Kidney tubule cell (primary cell): ENCODE measurements at regions not wholly inside any gene's neighbourhood (a gene's known extent, or its start where the extent isn't known, plus 50 kb on each side); places are given as distances from the start of the nearest gene placed in this dataset.

Source experiments
- DNase-seq: peaks from one replicate; pipeline ENCODE4 v3.0.0-alpha.2; 2018; ENCODE audit warnings: low spot score

- DNase-seq, result no peak
These were observed 207.4 kb downstream of the DLL1 start for GRCh38 chr6:170083236-170084051.

GRCh38 chr6:170082531-170083187 lies 208.2 kb downstream of the DLL1 start:
- peak; percentile 39 for DNase-seq

DNA sequence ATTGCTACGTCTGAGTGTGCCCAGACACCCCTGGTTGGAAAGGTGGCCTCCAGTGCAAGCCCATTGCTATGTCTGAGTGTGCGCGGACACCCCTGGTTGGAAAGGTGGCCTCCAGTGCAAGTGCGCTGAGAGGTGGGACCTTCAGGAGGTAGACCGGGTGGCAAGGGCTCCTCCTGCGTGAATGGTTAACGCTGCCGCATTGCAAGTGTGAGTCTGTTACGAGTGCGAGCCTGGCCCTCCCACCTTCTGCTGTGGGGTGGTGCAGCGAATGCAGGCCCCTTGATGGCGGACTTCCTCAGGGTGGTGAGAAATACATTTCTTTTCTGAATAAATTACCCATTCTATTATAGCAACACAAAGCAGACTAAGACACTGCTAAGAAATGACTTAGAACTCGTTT lies 208.8 kb downstream of the DLL1 start:
- no peak for DNase-seq

DNA sequence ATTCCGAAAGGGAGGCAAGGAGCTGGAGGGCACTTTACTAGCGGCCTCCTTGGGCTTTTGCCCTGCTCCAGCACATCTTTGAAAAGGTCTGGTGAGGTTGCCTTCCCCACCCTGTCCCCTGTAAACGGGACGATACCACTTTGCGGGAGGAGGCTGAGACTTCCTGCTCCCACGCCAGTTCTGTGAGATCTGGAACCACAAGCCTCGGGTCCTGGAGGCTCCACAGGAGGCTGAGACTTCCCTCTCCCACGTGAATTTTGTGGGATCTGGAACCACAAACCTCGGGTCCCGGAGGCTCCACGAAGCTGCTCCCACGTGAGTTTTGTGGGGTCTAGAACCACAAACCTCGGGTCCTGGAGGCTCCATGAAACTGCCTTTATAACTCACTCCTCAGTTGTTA lies 209.3 kb downstream of the DLL1 start:
- DNase-seq, result no peak

DNA sequence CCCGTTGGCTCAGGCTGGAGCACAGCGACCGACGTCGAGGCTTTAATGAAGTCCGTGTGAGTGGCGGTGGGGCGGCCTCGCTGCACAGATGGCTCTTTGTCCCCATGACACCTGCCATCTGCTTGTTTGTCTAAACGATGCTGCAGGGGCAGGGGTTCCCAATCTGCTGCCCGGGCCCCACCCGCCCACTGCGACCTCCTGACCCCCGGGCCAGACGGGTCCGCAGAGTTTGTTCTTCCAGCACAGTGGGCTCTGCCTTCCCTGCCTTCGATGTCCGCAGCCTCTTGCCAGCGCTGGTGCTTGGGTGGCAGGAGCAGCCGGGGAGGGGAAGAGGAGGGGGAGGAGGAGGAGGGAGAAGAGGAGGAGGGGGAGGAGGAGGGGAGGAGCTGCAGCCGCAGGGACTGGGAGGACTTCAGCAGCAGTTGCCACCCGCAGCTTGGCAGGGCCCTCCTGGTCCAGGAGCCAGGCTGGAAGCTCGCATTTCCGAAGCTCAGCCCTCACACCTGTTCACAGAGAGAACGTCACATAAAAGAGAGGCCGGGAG lies 210.0 kb downstream of the DLL1 start:
- no peak for DNase-seq

- DNase-seq, result no peak
These were observed 210.6 kb downstream of the DLL1 start for GRCh38 chr6:170080169-170080827.

DNA sequence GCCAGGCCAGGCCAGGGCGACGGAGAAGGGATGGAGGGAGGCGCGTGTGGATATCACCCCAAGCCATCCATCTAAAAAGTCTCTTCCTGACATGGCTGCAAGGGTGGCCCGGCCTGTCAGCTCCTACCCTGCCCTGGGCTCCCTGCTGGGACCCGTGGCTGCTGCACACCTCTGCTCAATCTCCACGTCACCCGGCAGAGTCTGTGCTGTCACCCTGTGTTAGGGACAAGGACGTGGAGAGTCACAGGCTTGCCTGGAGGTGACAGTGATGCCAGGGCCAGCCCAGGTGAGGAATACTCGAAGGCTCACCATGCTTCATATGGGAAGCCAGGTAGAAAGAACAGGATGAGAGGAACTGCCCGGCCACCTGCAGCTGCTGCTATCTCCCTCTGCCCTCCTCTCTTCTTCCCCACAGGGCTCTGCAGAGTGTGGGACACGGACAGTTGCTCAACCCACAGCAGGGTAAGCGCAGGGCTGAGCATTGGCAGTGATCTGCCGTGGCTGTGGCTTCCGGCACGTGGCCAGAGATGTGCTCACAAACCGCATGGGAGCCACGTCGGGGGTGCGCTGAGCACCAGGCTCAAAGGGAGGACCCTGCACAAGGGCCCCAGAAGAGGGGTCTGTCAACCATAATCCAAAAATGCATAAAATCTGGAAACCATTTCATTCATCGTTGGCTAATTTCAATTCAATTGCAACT lies 214.3 kb downstream of the DLL1 start:
- DNase-seq, result no peak

- DNase-seq, result no peak
These were observed 215.1 kb downstream of the DLL1 start for GRCh38 chr6:170075659-170076223.

DNA sequence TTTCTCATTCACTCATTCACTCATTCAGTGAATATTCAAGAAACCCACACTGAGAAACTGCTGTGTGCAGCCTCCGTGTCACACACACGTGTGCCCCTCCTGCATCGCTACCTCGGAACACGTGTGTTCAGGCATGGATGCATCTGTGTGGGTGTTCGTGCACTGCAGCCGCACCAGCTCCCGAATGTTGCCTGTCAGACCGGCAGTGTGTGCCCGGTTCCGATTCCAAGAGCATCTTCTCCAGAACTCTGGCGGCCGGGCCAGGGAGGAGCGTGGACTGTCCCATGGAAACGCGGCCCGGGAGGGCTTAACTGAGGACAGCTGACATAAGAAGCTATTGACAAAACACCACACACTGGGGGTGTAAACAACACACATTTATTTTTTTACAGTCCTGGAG lies 216.0 kb downstream of the DLL1 start:
- DNase-seq, result no peak

DNA sequence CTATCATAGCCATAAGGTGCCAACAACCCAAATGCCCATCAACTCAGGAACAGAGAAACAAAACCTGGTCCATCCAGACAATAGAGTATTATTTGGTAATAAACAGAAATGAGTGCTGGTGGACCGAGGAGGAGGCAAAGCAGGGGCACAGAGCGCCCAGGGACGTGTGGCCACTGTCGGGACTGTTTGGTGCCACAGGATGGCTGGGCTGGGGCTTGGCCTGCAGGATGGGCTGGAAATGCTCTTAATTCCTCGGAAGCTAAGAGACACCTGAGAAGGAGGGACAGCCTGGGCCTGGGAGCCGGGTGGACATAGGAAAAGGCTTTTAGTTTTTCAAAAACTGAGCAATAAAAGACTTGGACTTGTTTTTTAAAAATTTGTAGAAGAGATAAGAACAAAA lies 216.4 kb downstream of the DLL1 start:
- no peak for DNase-seq

DNA sequence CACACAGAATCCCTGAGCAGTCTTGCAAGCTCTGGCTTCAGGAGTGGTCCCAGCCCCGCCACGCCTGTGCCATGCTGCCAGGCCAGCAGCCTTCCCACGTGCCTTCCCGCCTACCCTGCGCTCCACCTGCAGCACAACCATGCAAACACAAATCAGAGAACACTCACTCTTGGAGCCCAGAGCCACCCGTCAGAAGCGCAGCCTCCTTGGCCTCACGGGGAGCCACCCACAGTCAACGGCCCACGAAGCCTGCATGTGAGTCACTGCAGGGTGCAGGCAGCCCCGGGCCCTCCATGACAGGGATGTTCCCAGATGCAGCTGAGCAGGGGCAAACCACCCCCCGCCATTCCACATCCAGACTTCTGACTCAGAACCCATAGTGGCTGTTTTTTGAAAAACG lies 217.0 kb downstream of the DLL1 start:
- peak; percentile 9 for DNase-seq

- DNase-seq, result no peak
These were observed 218.6 kb downstream of the DLL1 start for GRCh38 chr6:170072246-170072645.

GRCh38 chr6:170069611-170070010 lies 221.3 kb downstream of the DLL1 start:
- no peak for DNase-seq

GRCh38 chr6:170068496-170068895 lies 222.4 kb downstream of the DLL1 start:
- DNase-seq, result no peak

DNA sequence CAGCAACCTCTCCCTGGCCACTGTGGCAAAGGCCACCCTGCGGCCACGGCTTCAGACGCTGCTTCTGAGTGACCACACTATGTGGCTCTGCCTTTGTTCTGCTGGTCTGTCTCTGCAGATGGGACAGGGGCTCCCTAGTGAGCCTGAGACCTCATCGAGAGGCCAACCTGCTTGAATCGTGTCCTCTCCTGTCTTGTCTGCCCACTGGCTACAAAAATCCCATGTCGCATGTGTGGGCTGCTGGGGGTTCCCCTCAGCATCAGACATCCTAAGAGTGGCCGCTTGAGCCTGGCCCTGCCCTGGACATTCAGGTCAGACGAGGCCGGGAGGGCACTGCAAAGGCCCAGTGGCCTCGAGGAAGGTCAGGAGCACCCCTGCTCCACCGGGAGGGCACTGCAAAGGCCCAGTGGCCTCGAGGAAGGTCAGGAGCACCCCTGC lies 222.9 kb downstream of the DLL1 start:
- DNase-seq, result no peak

DNA sequence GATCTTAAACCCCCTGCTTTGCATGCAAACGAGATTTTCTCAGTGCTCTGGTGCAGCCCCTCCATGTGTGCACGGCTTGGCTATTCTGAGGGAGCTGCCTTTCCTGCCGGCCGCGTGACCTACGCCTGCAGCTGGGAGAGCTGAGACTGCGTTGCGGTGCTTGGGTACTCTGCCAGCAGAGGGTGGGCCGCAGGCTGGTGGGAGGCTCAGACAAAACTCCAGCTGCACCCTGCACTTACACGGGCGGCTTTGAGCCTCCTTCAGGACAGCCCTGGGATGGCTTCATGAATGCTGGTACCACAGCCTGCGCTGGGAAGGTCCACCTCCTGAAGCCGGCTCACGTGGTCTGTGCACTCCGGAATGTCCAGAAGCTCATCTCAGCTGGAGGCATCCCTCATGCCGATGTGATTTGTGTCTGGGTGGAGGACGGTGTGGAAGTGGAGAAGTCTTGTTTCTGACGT lies 223.7 kb downstream of the DLL1 start:
- peak; percentile 35 for DNase-seq

- no peak for DNase-seq
These were observed 224.2 kb downstream of the DLL1 start for GRCh38 chr6:170066679-170067078.

GRCh38 chr6:170063851-170064602 lies 226.9 kb downstream of the DLL1 start:
- DNase-seq, result no peak

DNA sequence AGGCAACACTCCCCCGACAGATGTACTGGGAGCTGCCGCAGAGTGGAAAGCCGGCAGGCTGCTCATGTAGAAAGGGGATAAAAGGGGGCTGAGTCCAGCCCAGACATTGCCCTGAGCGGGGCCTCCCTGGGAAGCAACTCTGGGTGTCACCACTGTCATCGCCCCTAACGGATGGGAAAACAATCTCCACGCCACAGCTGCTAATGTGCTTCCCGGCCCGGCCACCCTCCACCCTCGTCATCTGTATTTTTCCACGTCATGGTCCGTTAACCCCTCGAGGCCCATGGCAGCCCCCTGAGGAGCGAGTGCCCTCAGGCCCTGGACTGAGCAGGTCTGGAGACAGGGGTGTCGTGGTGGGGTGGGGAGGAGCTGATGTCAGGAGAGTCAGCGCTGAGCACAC lies 227.4 kb downstream of the DLL1 start:
- DNase-seq, result no peak

- DNase-seq, result no peak
These were observed 228.0 kb downstream of the DLL1 start for GRCh38 chr6:170062915-170063241.
